Calu3 (cell line): ENCODE measurements at regions not wholly inside any gene's neighbourhood (a gene's known extent, or its start where the extent isn't known, plus 50 kb on each side); places are given as distances from the start of the nearest gene placed in this dataset.

Experiments
- BruUV-seq: library from RNA; stranded (reverse); fragments of 400-500 nt; replicated peaks from 2 replicates; lab custom pipeline; 2021; lab: Mats Ljungman, UMichigan
- CTCF ChIA-PET: fragments of 300-600 bp; sonication (Branson Sonifier 250); formaldehyde crosslinking; loops from one replicate; lab custom pipeline; 2022; ENCODE audit warnings: antibody characterized with exemption; lab: Charles Lee
- DNase-seq: peaks from one replicate; pipeline ENCODE4 v3.0.0; 2022
- H3K27ac Mint-ChIP-seq: one replicate; pipeline ENCODE4 v1.8.0; 2022; ENCODE audit warnings: mixed read lengths; ENCODE audit not compliant: unreplicated experiment
- H3K27me3 Mint-ChIP-seq: one replicate; pipeline ENCODE4 v1.8.0; 2022; ENCODE audit warnings: mixed read lengths; ENCODE audit not compliant: unreplicated experiment
- H3K36me3 Mint-ChIP-seq: one replicate; pipeline ENCODE4 v1.8.0; 2022; ENCODE audit warnings: mild to moderate bottlenecking, moderate library complexity, mixed read lengths; ENCODE audit not compliant: insufficient read depth, unreplicated experiment
- H3K4me1 Mint-ChIP-seq: one replicate; pipeline ENCODE4 v1.8.0; 2022; ENCODE audit warnings: mild to moderate bottlenecking, low read depth, mixed read lengths; ENCODE audit not compliant: unreplicated experiment
- H3K4me3 Mint-ChIP-seq: one replicate; pipeline ENCODE4 v1.8.0; 2022; ENCODE audit warnings: mild to moderate bottlenecking, low read depth, moderate library complexity, mixed read lengths; ENCODE audit not compliant: unreplicated experiment
- H3K9me3 Mint-ChIP-seq: one replicate; pipeline ENCODE4 v1.8.0; 2022; ENCODE audit warnings: low read depth, mixed read lengths; ENCODE audit not compliant: unreplicated experiment
- CTCF ChIP-seq: fragments of 200-600 bp; IDR thresholded peaks from one replicate; pipeline ENCODE4 v1.8.0; 2022; ENCODE audit warnings: antibody characterized with exemption; ENCODE audit not compliant: unreplicated experiment
- intact Hi-C: fragments of 100-400 bp; cut with micrococcal nuclease; formaldehyde crosslinking; loops from one replicate; pipeline ENCODE4 v1.10.0; 2022; ENCODE audit not compliant: unreplicated experiment

- intact Hi-C loops, result no loop called here
- CTCF ChIA-PET, result interaction anchor here (0.9 kb wide), 1 partner anchor 337 kb away, joined by 3 read pairs; no protein-coding TSS in a partner anchor
- BruUV-seq, result no TSS peak
- no peak for DNase-seq
- peak; percentile 26 for TF ChIP-seq CTCF
- no peaks in the 10 kb centered on the region for H3K27me3 Mint-ChIP-seq
- no peak overlapping the region for H3K27ac Mint-ChIP-seq
- H3K9me3 Mint-ChIP-seq, result no peaks in the 10 kb centered on the region
- H3K36me3 Mint-ChIP-seq, result peaks cover 4% of the 10 kb centered on the region
- peaks cover 31% of the 10 kb centered on the region for H3K4me1 Mint-ChIP-seq
- H3K4me3 Mint-ChIP-seq, result no peak overlapping the region
Observed at GRCh38 chr2:168350380-168350779, 103.0 kb upstream of the STK39 start.

GRCh38 chr2:168353251-168353650 lies 102.8 kb upstream of the CERS6 start:
- intact Hi-C loops, result no loop called here
- DNase-seq, result no peak
- no peak for TF ChIP-seq CTCF
- Mint-ChIP-seq H3K4me1 (peaks cover 34% of the 10 kb centered on the region), H3K9me3 (no peaks in the 10 kb centered on the region), H3K27ac (no peak overlapping the region), H3K27me3 (no peaks in the 10 kb centered on the region), H3K4me3 (no peak overlapping the region), H3K36me3 (no peaks in the 10 kb centered on the region)
- BruUV-seq, result no TSS peak
- CTCF ChIA-PET, result no interaction called here

GRCh38 chr2:168354499-168354898 lies 101.6 kb upstream of the CERS6 start:
- Mint-ChIP-seq H3K4me3 (no peak overlapping the region), H3K27ac (no peak overlapping the region), H3K27me3 (no peaks in the 10 kb centered on the region), H3K36me3 (no peaks in the 10 kb centered on the region), H3K9me3 (no peaks in the 10 kb centered on the region), H3K4me1 (peaks cover 32% of the 10 kb centered on the region)
- intact Hi-C loops, result no loop called here
- CTCF ChIA-PET, result no interaction called here
- DNase-seq, result no peak
- BruUV-seq, result no TSS peak
- TF ChIP-seq CTCF, result no peak

- no TSS peak for BruUV-seq
- peaks cover 26% of the 10 kb centered on the region for H3K4me1 Mint-ChIP-seq
- intact Hi-C loops, result no loop called here
- H3K9me3 Mint-ChIP-seq, result no peaks in the 10 kb centered on the region
- H3K4me3 Mint-ChIP-seq, result no peak overlapping the region
- H3K27ac Mint-ChIP-seq, result no peak overlapping the region
- no peak for TF ChIP-seq CTCF
- H3K36me3 Mint-ChIP-seq, result no peaks in the 10 kb centered on the region
- CTCF ChIA-PET, result interaction anchor here (1.2 kb wide), 1 partner anchor 404 kb away, joined by 3 read pairs; no protein-coding TSS in a partner anchor
- peak; percentile 19 for DNase-seq
- H3K27me3 Mint-ChIP-seq, result no peaks in the 10 kb centered on the region
Observed at GRCh38 chr2:168355121-168355520, 101.0 kb upstream of the CERS6 start.
